ENCODE measurements at regions not wholly inside any gene's neighbourhood (a gene's known extent, or its start where the extent isn't known, plus 50 kb on each side); places are given as distances from the start of the nearest gene placed in this dataset.
"Not testable (repeated sequence)": the region's sequence is repeated elsewhere in the genome, so short reads cannot be mapped to it uniquely, and the experiment has no call there.

DNA sequence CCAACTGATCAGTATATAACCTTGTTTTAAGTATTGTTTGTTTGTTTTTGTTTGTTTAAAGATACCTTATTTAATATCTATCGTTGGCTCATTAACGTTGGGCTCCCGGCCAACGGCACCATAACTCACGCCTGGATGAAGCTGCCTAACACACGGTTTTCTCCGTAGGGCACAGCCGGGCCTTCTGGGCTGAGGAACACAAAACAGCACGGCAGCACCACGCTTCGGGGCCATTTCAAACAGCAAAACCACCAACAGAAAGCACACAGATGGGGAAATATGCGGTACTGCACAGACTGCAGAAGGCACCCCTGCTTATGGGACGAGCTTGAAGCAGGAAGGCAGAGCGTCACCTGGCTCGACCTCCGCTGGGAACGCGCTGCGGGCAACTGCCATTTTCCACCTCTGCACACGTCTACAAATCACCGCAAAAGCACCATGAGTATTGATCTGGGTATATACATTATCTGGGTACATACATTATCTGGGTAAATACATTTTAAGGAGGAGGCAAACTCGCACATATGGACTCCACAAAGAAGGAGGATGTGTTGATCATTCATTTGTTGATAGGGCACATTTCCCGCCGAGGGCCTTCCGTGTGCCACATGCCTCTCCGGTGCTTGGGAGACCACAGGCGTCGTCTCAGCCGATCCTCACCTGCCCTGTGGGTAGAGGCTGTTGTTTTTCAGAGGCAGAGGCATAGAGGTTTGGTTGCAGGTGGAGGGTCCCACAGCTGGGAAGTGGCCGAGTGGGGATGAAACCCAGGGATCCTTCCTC lies 123.7 kb upstream of the ATP2B2 start:
- no peak for DNase-seq

DNA sequence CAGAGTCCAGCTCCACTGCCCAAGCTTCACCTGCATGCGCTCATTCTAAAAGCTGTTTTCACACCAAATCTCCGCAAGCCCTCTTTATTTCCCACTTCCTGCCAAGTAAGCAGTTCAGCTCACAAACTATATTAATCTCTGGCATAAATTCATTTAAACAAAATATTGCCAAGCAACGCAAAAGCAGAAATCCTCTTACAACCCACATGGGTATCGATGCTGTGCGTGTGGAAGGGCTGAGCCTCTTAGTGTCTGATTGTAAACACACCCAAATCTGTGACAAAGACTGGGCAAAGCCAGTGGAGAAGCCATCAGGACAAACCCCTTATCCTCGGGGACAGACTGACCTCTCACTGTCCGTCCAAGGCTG lies 124.3 kb upstream of the ATP2B2 start:
- DNase-seq: no peak

DNA sequence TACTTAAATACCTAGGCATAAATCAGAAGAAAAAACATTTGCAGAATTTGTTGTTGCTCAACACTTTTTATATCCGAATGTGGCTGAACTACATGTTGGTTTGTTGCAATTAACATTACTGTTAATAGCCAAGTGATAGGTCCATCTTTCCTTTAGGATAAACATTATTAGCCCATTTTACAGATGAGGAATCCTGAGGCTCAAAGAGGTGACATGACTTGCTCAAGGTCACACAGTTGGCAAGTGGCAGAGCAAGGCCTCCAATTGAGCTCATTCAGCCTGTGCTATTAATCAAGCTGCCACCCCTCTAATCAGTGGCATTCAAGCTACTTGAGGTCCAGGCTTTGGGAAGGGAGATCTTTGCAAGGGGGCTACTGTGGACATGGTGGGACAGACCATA lies 125.8 kb upstream of the ATP2B2 start:
- DNase-seq: no peak

DNA sequence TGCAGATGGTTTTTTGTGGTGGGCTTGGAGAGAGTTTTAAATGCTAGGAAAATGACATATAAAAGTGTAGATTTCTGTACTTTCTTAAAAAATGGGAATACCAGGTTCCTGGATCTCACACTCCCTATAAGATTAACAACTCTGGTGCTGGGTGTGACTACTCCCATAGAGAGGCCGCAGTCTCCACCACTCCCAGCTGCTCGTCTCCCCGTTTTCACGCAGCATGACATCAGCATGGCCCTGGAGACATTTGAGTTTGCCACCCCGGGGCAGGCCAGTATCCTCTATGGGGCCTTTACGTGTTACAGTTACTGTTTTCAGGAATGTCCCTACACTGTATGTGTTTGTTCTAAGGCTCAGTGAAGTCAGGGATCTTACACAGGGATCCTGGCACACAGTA lies 126.7 kb upstream of the ATP2B2 start:
- no peak for DNase-seq

DNA sequence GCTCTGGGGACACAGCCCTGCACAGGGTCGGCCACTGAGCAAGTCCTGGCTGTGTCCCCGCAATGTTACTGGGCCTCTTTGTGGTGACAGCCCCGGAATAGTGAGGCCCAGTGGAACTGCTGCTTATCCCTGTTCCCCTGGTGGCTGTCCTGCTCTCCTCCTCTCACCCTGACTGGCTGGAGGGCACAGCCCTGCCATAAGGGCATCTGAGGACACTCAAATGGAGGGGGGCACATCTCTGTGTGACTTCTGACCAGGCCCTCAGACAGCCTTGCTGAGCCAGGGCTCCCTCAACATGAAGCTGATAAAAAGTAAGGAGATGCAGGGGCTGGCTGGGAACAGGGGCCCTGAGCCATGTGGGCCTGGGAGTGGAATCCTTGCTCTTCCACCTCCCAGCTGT lies 127.4 kb upstream of the ATP2B2 start:
- DNase-seq: no peak

DNA sequence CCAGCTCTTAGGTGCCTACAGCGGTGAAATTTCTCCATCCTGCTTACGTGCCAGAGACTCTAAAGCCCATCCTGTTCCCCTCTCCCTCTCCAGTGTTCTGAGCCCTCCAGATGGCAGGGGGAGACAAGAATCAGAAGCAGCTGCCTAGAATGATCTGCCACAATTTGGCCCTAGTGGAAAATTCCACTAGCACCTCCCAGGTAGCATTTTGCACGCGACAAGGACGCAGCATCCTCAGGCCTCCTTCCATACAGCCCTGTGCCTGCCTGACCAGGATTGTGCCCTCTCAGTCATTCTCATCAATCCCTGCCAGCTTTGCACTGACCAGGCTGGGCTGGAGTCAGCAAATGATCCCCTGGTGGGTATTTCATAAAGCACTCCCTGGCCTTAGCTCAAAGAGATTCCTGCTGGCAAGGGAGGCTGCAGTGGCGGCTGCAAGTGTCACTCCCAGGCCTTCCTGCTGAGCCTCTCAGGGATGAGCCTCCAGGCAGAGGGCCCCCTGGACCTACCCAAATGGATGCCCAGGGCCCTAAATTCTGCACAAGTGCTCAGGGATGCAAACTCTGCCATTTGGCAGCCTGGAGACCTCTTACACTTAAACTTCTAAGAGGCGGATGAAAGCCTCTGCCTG lies 130.2 kb upstream of the ATP2B2 start:
- DNase-seq: no peak

DNA sequence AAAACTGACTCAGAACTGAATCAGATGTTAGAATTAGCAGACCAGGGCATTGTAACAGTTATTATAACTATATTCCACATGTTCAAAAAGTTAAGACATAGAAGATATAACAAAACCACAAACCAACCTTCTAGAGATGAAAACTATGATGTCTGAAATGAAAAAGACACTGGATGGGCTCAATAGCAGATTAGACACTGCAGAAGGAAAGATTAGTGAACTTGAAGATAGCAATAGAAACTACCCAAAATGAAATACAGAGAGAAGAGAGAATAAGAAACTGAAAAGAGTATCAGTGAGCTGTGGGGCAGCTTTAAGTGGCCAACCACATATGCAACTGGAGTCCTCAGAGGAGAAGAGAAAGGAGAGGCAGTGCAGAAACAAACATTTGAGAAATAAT lies 132.0 kb upstream of the ATP2B2 start:
- DNase-seq: no peak

DNA sequence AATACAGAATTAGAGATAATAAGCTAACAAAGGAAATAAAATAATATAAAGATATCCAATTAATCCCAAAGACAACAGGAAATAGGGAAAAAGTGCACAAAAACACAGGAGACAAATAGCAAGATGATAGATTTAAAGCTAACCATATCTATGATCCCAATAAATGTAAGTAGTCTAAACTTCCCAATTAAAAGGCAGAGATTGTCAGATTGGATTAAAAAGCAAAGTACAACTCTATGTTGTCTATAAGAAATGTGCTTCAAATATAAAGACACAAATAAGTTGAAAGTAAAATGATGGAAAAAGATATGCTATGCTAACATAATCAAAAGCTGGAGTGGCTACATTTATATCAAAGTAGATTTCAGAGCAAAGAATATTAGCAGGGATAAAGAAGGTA lies 133.1 kb upstream of the ATP2B2 start:
- DNase-seq: no peak

DNA sequence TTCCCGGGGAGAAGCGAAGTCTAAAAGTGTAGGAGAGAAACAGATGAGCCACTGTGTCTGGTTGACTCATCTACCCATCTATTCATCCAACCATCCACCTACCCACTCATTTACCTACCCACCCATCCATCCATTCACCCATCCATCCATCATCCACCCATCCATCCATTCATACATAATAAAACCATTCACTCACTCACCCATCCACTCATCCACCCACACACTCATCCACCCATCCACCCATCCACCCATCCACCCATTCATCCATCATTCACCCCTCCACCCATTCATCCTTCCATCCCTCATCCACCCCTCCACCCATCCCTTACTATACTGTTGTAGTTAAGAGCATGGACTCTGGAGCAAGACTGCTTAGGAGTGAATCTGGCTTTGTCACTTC lies 136.4 kb upstream of the ATP2B2 start:
- DNase-seq: no peak

DNA sequence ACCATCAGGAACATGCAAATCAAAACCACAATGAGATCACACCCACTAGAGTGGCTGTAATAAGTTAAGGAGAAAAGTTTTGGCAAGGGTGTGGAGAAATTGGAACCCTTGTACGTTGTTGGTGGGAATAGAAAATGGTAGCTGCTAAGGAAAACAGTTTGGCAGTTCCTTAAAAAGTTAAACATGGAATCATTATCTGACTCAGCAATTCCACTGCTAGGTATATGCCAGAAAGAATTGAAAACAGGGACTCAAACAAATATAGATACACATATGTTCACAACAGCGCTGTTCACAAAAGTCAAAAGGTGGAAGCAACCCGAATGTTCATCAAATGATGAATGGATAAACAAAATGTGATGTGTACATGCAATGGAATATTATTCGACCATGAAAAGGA lies 138.8 kb upstream of the ATP2B2 start:
- DNase-seq: no peak

DNA sequence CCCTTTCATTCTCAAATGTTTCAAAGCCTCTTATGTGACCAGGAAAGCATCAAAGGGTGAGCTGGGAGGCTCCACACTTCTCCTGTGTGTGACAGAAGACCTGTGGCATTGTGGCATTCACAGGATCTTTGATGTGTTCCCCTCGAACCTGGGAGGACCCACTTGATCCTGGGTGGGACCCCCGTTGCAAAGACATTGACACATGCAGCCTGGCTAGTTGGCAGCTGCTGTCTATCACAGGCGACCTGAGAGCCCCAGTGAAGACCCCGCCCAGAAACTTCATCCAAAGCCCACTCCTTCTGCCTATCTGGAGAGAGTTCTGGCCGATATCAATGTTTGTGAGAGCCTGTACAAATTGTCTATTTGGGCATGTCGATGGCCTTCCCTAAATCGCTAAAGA lies 140.4 kb upstream of the ATP2B2 start:
- no peak for DNase-seq

DNA sequence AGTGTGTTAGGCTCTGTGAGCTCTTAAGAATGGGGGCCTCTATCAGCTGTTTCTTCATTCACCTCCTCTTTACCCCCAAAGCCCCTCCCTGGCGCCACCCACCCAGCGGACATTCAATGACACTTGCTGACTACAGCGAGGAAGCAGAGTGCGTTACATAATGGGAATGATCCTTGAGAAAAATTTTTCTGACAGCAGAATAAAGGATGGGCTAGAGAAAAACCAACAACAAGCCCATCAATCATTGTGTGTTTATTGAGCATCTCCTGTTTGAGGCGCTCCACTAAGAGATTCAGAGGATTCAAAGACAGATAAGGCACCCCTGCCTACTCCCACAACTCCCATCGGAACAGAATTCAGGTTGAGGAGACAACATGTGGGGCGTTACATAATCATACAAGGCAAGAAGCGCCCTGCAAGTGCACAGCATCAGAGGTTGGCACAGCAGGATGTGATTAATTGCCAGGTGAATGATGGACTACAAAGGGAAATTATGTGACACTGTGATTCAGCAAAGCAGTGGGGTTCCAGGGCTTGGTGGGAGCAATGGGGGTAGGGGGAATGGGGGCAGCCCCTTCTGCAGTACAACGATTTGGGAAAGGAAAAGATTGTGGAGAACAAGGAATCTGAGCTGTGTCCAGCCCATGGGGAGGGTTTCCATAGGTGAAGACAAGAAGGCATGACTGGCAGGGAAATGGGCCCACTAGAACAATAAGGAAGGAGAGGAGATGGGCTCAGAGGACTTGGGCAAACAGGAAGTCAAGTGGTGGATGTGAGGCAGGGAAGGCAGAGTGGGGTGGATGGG lies 141.3 kb upstream of the ATP2B2 start:
- DNase-seq: no peak

DNA sequence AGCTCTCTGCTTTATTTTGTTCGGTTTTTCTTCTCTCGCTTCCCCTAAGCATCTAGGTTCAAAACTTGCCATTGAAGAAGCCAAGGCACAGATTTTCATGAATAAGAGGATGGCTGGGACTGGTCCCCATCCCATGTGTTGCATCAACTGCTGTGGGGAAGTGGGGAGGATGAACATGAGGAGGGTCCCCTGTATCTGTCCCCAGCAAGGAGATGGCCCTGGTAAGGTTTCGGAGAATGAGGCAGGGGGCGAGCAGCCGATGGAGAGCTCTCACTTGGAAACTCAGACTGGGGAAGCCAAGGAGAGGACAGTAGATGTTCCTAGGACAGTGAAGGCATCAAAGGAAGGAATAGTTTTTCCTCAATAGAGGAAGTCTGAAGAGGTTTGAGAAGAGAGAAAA lies 142.0 kb upstream of the ATP2B2 start:
- DNase-seq: no peak

DNA sequence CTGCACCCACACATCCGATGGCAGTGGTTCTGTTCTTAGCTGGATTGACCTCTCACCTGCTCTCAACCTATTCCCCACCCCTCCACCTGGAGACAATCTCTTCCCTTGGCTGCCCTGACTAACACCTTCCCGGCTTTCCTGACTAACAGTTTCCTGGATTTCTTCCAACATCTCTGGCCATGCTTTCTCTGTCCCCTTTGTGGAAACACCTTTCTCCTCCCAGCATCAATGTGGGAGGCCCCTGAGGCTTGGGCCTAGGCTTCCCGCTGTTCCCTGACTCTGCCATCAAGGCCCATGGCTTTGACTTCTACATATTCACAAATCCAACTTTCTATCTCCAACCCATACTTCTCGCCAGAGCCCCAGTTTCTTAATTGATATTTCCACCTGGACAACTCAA lies 142.8 kb upstream of the ATP2B2 start:
- no peak for DNase-seq

DNA sequence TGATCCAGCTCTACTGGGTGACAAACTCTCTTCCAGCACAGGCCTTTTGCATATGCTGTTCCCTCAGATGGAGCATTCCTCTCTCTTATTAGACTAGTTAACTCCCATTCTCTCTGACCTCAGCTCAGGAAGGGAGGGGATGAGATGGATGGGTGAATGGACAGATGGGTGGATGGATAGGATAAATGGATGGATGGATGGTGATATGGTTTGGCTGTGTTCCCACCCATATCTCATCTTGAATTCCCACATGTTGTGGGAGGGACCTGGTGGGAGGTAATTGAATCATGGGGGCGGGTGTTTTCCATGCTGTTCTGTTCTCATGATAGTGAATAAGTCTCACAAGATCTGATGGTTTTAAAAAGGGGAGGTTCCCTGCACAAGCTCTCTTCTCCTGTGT lies 144.1 kb upstream of the ATP2B2 start:
- not testable (repeated sequence) for DNase-seq

DNA sequence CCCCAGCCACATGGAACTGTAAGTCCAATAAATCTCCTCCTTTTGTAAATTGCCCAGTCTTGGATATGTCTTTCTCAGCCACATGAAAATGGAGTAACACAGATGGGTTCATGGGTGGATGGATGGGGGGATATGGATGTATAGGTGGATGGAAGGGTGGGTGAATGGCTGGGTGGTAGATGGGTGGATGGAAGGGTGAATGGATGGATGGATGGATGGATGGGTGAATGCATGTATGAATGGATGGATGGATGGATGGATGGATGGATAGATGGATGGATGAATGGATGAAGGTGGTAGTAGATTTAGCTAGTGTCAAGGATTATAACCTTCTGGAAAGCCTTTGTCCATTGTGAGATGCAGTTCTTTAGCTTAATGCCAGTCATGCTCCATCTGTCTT lies 146.1 kb upstream of the ATP2B2 start:
- DNase-seq: no peak

DNA sequence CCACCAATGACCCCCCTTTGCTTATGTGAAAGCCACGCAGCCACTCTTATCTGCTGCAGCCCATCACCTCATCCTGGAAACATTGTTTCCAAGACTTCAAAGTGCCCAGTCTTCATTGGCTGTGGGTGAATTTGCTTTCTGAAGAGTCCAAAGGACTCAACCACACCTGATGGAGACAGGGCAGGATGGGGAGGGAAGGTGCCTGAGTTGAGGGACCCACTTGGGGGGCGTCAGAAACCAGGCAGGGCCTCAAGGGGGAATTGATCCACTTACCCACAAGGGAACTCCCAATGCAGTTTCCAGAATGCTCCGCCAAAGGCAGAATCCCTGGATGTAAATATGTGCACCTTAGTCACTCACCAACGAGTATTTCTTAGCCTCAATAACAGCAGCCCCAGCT lies 147.9 kb upstream of the ATP2B2 start:
- no peak for DNase-seq

DNA sequence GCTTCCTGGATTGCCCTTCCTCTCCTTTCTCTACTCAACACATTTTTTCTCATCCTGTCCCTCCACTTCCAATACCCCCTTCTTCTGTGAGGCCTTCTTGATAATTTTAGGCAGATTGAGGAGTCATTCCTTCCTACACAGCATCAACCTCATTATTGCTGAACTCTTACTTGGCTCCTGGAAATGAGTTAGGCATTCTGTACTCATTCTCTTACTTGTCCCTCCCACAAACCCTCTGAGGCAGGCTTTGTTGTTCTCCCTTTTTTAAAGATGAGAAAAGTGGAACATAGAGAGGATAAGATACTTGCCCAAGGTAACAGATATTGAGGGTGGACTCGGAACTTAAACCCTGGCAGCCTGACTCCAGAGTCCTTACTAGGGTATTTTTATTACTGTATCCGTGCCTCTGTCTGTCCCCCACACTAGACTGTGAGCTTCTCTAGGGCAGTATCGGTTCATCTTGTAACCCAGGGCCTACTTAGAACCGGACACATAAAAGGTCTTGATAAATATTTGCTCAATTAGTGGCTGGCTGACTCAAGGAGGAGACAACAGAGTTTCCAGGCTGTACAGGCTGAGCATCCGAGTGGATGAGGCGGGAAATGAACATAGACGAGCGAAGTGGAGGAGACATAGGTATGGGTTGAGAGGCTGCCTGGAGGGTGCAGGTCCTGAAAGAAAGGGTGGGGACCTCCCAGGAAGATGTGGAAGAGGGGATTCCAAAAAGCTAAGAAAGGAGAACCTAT lies 148.7 kb upstream of the ATP2B2 start:
- no peak for DNase-seq

DNA sequence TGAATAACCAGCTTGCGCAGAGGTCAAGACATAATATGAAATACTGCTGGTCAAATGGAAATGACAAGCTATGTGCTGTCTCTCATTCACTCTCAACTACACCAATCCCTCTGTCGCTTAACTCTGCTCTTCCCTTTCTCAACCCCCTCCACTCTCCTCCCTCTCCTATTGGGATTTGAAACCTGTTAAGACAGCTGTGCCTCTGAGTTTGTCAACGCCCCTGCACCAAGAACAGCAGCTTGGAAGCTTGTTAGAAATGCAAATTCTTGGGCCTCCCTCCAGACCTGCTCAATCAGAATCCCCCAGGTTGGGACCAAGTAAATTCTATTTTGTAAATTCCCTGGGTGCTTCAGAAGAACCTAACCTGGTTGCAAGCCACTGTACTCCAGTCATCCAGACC lies 149.7 kb upstream of the ATP2B2 start:
- DNase-seq: no peak

DNA sequence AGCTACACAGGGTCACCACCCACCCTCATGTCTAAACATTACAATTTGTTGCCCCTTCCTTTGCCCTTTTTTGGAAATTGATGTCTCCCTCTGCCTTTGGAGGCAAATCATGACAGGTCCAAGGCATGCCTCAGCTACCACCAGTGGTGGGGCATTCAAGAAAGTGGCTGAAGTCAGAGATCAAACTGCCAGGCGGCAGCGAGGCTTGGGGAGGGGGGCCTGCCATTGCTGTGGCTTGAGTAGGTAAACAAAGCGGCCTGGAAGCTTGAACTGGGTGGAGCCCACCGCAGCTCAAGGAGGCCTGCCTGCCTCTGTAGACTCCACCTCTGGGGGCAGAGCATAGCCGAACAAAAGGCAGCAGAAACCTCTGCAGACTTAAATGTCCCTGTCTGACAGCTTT lies 152.0 kb upstream of the ATP2B2 start:
- DNase-seq: not testable (repeated sequence)

DNA sequence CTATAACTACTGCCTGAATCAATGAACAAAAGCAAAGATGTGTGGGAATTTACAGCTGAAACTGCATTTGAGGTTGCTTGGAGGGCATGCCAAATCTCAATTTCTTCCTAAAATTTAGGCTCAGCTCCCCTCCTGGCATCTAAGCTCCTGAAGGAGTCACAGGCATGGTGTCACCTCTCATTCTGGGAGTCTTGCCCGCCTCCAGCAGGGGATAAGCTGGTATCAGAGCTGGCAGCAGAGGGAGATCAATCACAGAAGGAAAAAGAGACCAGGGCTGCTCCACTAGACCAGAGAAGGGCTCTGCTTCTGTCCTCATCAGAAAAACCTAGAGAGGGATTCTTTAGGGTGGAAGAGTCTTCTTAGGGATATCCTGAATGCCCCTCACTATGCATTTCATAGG lies 150.4 kb upstream of the SLC6A11 start:
- no peak for DNase-seq

DNA sequence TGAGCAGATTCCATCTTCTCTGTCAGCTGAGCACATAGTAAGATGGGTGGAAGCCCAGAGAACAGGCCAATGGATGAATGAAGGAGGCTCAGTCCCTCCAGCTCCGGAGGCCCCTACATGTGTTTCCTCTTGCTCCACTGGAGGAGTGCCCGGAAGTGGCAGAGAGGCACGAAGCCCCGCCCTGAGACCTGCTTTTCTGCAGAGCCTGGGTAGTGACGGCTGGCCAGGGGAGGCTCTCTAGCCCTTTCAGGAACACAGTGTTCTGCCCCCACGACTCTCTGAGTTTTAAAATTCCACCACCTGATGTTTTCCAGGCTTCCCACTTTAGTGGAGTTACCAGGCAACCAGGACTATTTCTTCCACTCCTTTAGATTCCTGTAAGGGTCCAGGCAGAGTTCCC lies 149.4 kb upstream of the SLC6A11 start:
- no peak for DNase-seq

DNA sequence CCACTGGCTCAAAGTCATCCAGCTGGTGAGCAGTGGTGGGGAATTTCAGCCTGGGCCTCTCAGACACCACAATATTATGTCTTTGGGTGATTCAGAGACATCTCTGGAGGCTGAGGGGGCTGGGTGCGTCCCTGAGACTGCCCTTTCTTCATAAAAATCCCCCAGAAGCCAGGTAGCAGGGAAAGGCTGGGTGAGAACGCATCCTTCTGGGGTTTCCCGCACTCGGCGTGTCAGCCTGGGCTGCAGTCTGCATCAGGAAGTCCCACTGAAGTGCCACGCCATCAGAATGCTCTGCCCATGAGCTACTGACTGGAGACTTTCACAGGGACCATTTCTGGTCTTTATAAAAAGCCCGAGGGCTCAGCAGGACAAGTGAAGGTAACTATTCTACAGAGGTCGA lies 148.8 kb upstream of the SLC6A11 start:
- no peak for DNase-seq
